ENCODE measurements at regions not wholly inside any gene's neighbourhood (a gene's known extent, or its start where the extent isn't known, plus 50 kb on each side); places are given as distances from the start of the nearest gene placed in this dataset.
A peak's percentile ranks its signal among the peaks of the same experiment; 100 is the strongest.

- H2BK15ac ChIP-seq (ENCODE audit: low read length) = no peak overlapping the region
- H3K9me3 ChIP-seq (replicated peaks in 1 of 2; ENCODE audit: control insufficient read depth in 2 of 2, insufficient read depth in 1 of 2, low read depth in 1 of 2, low read length in 2 of 2) = peaks cover 3 to 26% of the 10 kb centered on the region in 2 donors
- no CpG with 5 or more reads among the region's 3 CpGs for WGBS, 2 donors (ENCODE audit: extremely low coverage in 2 of 2, insufficient read length in 2 of 2, insufficient replicate concordance in 1 of 2)
These were observed 67.7 kb upstream of the USP29 start for GRCh38 chr19:57052081-57052480.

GRCh38 chr19:57053401-57053800 is 66.4 kb upstream of the USP29 start:
- no peak overlapping the region for H3K4me2 ChIP-seq (ENCODE audit: insufficient read depth, low read length, poor library complexity, severe bottlenecking)
- no CpG with 5 or more reads among the region's 12 CpGs for WGBS, 2 donors (ENCODE audit: extremely low coverage in 2 of 2, insufficient read length in 2 of 2, insufficient replicate concordance in 1 of 2)
- H3K36me3 ChIP-seq (replicated peaks in 1 of 2; ENCODE audit: control insufficient read depth in 2 of 2, insufficient read depth in 2 of 2, low read length in 2 of 2) = no peaks in the 10 kb centered on the region
- no peak overlapping the region for H4K8ac ChIP-seq (ENCODE audit: low read depth, low read length)
- no peak overlapping the region for H2AFZ ChIP-seq (ENCODE audit: low read length)
- H3K4me3 ChIP-seq (ENCODE audit: low read length in 2 of 2) = no peak overlapping the region
- no peak overlapping the region for H2BK5ac ChIP-seq (ENCODE audit: low read length)
- H3K9me3 ChIP-seq (replicated peaks in 1 of 2; ENCODE audit: control insufficient read depth in 2 of 2, insufficient read depth in 1 of 2, low read depth in 1 of 2, low read length in 2 of 2) = peaks cover 2 to 22% of the 10 kb centered on the region in 2 donors
- DNase-seq (ENCODE audit: low spot score) = no peak
- H3K4me1 ChIP-seq (ENCODE audit: control insufficient read depth in 2 of 2, insufficient read depth in 1 of 2, low read depth in 1 of 2, low read length in 2 of 2) = peaks cover 0 to 2% of the 10 kb centered on the region in 2 donors
- H2AK5ac ChIP-seq (ENCODE audit: low read depth, low read length) = no peak overlapping the region
- H2BK15ac ChIP-seq (ENCODE audit: low read length) = no peak overlapping the region
- H3K14ac ChIP-seq (ENCODE audit: low read length) = no peak overlapping the region
- no peak overlapping the region for H3K9ac ChIP-seq (ENCODE audit: low read depth, low read length, poor library complexity)
- H3K4ac ChIP-seq (ENCODE audit: low read length) = no peak overlapping the region
- no peak overlapping the region for H2BK12ac ChIP-seq (ENCODE audit: low read length)
- H3K23ac ChIP-seq (ENCODE audit: low read depth, low read length, poor library complexity) = no peak overlapping the region
- no peak overlapping the region for H4K91ac ChIP-seq (ENCODE audit: low read depth, low read length, poor library complexity)
- no peak overlapping the region for H2BK120ac ChIP-seq (ENCODE audit: low read depth, low read length)
- H3K27ac ChIP-seq (replicated peaks; ENCODE audit: low read length) = no peak overlapping the region
- no peak overlapping the region for H3K18ac ChIP-seq (ENCODE audit: low read length)
- H3K27me3 ChIP-seq (ENCODE audit: control insufficient read depth in 3 of 3, insufficient read depth in 3 of 3, low read depth in 1 of 3, low read length in 3 of 3) = peaks cover 0 to 5% (median 0%) of the 10 kb centered on the region in 3 experiments
- H3K79me1 ChIP-seq (ENCODE audit: low read depth, low read length) = no peaks in the 10 kb centered on the region

More at GRCh38 chr19:57052081-57052480, 67.7 kb upstream of the USP29 start:
- no peaks in the 10 kb centered on the region for H3K36me3 ChIP-seq (replicated peaks in 1 of 2; ENCODE audit: control insufficient read depth in 2 of 2, insufficient read depth in 2 of 2, low read length in 2 of 2)
- no peak overlapping the region for H2AK5ac ChIP-seq (ENCODE audit: low read depth, low read length)
- no peak overlapping the region for H3K27ac ChIP-seq (replicated peaks; ENCODE audit: low read length)
- no peak overlapping the region for H2BK5ac ChIP-seq (ENCODE audit: low read length)
- peaks cover 0 to 2% of the 10 kb centered on the region in 2 donors for H3K4me1 ChIP-seq (ENCODE audit: control insufficient read depth in 2 of 2, insufficient read depth in 1 of 2, low read depth in 1 of 2, low read length in 2 of 2)
- H3K4ac ChIP-seq (ENCODE audit: low read length) = no peak overlapping the region
- no peaks in the 10 kb centered on the region for H3K79me1 ChIP-seq (ENCODE audit: low read depth, low read length)
- no peak overlapping the region for H2BK12ac ChIP-seq (ENCODE audit: low read length)
- no peak overlapping the region for H4K8ac ChIP-seq (ENCODE audit: low read depth, low read length)
- no peak overlapping the region for H3K14ac ChIP-seq (ENCODE audit: low read length)
- H2BK120ac ChIP-seq (ENCODE audit: low read depth, low read length) = no peak overlapping the region
- H3K9ac ChIP-seq (ENCODE audit: low read depth, low read length, poor library complexity) = no peak overlapping the region
- H3K18ac ChIP-seq (ENCODE audit: low read length) = no peak overlapping the region
- no peak overlapping the region for H2AFZ ChIP-seq (ENCODE audit: low read length)
- H3K27me3 ChIP-seq (ENCODE audit: control insufficient read depth in 3 of 3, insufficient read depth in 3 of 3, low read depth in 1 of 3, low read length in 3 of 3) = peaks cover 0 to 5% (median 0%) of the 10 kb centered on the region in 3 experiments
- H3K23ac ChIP-seq (ENCODE audit: low read depth, low read length, poor library complexity) = no peak overlapping the region
- H3K4me3 ChIP-seq (ENCODE audit: low read length in 2 of 2) = no peak overlapping the region
- no peak overlapping the region for H4K91ac ChIP-seq (ENCODE audit: low read depth, low read length, poor library complexity)
- DNase-seq (ENCODE audit: low spot score) = no peak
- H3K4me2 ChIP-seq (ENCODE audit: insufficient read depth, low read length, poor library complexity, severe bottlenecking) = no peak overlapping the region

- Histone ChIP-seq H3K4me2 (ENCODE audit: insufficient read depth, low read length, poor library complexity, severe bottlenecking) (no peak overlapping the region), H2BK15ac (ENCODE audit: low read length) (no peak overlapping the region), H4K8ac (ENCODE audit: low read depth, low read length) (no peak overlapping the region), H3K4me3 (ENCODE audit: low read length in 2 of 2) (no peak overlapping the region), H3K4me1 (ENCODE audit: control insufficient read depth in 2 of 2, insufficient read depth in 1 of 2, low read depth in 1 of 2, low read length in 2 of 2) (peaks cover 0 to 2% of the 10 kb centered on the region in 2 donors), H3K9ac (ENCODE audit: low read depth, low read length, poor library complexity) (no peak overlapping the region), H2AFZ (ENCODE audit: low read length) (no peak overlapping the region), H3K79me1 (ENCODE audit: low read depth, low read length) (no peaks in the 10 kb centered on the region), H3K14ac (ENCODE audit: low read length) (no peak overlapping the region), H3K9me3 (replicated peaks in 1 of 2; ENCODE audit: control insufficient read depth in 2 of 2, insufficient read depth in 1 of 2, low read depth in 1 of 2, low read length in 2 of 2) (peaks cover 0 to 22% of the 10 kb centered on the region in 2 donors), H3K36me3 (replicated peaks in 1 of 2; ENCODE audit: control insufficient read depth in 2 of 2, insufficient read depth in 2 of 2, low read length in 2 of 2) (no peaks in the 10 kb centered on the region), H4K91ac (ENCODE audit: low read depth, low read length, poor library complexity) (no peak overlapping the region), H2BK5ac (ENCODE audit: low read length) (no peak overlapping the region), H3K23ac (ENCODE audit: low read depth, low read length, poor library complexity) (no peak overlapping the region), H2BK120ac (ENCODE audit: low read depth, low read length) (no peak overlapping the region), H2AK5ac (ENCODE audit: low read depth, low read length) (no peak overlapping the region), H2BK12ac (ENCODE audit: low read length) (no peak overlapping the region), H3K27me3 (ENCODE audit: control insufficient read depth in 3 of 3, insufficient read depth in 3 of 3, low read depth in 1 of 3, low read length in 3 of 3) (peaks cover 0 to 5% (median 0%) of the 10 kb centered on the region in 3 experiments), H3K18ac (ENCODE audit: low read length) (no peak overlapping the region), H3K27ac (replicated peaks; ENCODE audit: low read length) (no peak overlapping the region), H3K4ac (ENCODE audit: low read length) (no peak overlapping the region)
- DNase-seq (ENCODE audit: low spot score) = no peak
- no CpG with 5 or more reads among the region's 5 CpGs for WGBS, 2 donors (ENCODE audit: extremely low coverage in 2 of 2, insufficient read length in 2 of 2, insufficient replicate concordance in 1 of 2)
These were observed 63.8 kb upstream of the USP29 start for GRCh38 chr19:57055956-57056355.

GRCh38 chr19:57057036-57057686 is 62.6 kb upstream of the USP29 start:
- Histone ChIP-seq H3K4me2 (ENCODE audit: insufficient read depth, low read length, poor library complexity, severe bottlenecking) (no peak overlapping the region), H2BK15ac (ENCODE audit: low read length) (no peak overlapping the region), H4K8ac (ENCODE audit: low read depth, low read length) (no peak overlapping the region), H2BK120ac (ENCODE audit: low read depth, low read length) (no peak overlapping the region), H2AFZ (ENCODE audit: low read length) (peak overlapping the region; percentile 41), H2AK5ac (ENCODE audit: low read depth, low read length) (no peak overlapping the region), H3K23ac (ENCODE audit: low read depth, low read length, poor library complexity) (no peak overlapping the region), H2BK5ac (ENCODE audit: low read length) (no peak overlapping the region), H4K91ac (ENCODE audit: low read depth, low read length, poor library complexity) (no peak overlapping the region), H3K79me1 (ENCODE audit: low read depth, low read length) (no peaks in the 10 kb centered on the region), H3K18ac (ENCODE audit: low read length) (no peak overlapping the region), H3K27ac (replicated peaks; ENCODE audit: low read length) (no peak overlapping the region), H3K4me3 (ENCODE audit: low read length in 2 of 2) (no peak overlapping the region), H3K14ac (ENCODE audit: low read length) (no peak overlapping the region), H3K36me3 (replicated peaks in 1 of 2; ENCODE audit: control insufficient read depth in 2 of 2, insufficient read depth in 2 of 2, low read length in 2 of 2) (no peaks in the 10 kb centered on the region), H3K9ac (ENCODE audit: low read depth, low read length, poor library complexity) (no peak overlapping the region), H2BK12ac (ENCODE audit: low read length) (no peak overlapping the region), H3K9me3 (replicated peaks in 1 of 2; ENCODE audit: control insufficient read depth in 2 of 2, insufficient read depth in 1 of 2, low read depth in 1 of 2, low read length in 2 of 2) (peaks cover 0 to 27% of the 10 kb centered on the region in 2 donors), H3K27me3 (ENCODE audit: control insufficient read depth in 3 of 3, insufficient read depth in 3 of 3, low read depth in 1 of 3, low read length in 3 of 3) (peaks cover 0 to 5% (median 0%) of the 10 kb centered on the region in 3 experiments), H3K4ac (ENCODE audit: low read length) (no peak overlapping the region), H3K4me1 (ENCODE audit: control insufficient read depth in 2 of 2, insufficient read depth in 1 of 2, low read depth in 1 of 2, low read length in 2 of 2) (peaks cover 0 to 2% of the 10 kb centered on the region in 2 donors)
- DNase-seq (ENCODE audit: low spot score) = no peak
- no CpG with 5 or more reads among the region's 16 CpGs for WGBS, 2 donors (ENCODE audit: extremely low coverage in 2 of 2, insufficient read length in 2 of 2, insufficient replicate concordance in 1 of 2)
